ENCODE measurements at regions not wholly inside any gene's neighbourhood (a gene's known extent, or its start where the extent isn't known, plus 50 kb on each side); places are given as distances from the start of the nearest gene placed in this dataset.
A peak's percentile ranks its signal among the peaks of the same experiment; 100 is the strongest.

DNA sequence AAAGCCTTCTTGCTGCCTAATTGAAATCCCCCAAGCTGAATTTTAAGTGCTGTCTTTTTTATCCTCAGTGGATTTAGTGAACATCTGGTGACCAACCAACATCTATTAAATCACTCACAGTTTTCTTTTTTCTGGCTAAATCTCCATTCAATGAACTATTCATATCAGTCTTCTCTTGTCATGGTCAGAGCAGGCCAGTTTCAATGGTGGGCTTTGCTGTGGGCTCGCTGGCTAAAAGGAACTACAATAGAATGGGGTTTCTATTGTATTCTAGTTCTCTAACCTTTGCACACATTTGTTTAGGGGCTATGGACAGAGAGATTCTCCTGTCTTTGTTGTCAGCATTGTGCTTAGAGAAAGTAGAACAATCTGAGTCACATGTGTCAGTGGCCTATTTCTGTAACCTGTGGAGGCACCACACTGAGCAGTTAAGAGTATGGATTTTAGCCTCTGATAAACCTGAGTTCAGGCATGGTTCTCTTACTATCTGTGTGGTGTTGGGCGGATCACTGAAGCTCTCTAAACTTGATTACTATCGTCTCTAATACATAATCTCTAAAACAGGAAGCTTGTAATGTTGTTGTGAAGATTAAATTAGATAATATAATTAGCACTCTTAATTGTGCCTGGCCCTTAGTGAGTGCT lies 94.2 kb upstream of the CADM1 start:
- DNase-seq, result no peak

DNA sequence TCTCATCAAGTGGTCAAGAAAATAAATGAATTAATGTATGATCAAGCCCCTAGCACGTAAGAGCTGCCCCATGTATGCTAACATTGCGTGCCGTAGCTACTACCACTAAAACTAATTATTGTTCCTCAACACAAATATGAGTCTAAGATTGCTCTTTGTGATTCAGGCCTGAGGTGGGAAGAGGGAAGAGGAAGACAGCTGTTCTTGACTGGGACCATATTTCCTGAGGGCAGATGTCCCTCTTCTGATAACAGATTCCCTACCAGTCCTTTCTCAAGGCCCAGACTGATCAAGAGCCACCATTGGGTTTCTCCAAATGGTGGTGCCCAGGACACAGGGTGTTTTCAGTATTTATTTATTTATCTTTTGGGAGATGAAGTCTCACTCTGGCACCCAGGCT lies 87.2 kb upstream of the CADM1 start:
- no peak for DNase-seq

DNA sequence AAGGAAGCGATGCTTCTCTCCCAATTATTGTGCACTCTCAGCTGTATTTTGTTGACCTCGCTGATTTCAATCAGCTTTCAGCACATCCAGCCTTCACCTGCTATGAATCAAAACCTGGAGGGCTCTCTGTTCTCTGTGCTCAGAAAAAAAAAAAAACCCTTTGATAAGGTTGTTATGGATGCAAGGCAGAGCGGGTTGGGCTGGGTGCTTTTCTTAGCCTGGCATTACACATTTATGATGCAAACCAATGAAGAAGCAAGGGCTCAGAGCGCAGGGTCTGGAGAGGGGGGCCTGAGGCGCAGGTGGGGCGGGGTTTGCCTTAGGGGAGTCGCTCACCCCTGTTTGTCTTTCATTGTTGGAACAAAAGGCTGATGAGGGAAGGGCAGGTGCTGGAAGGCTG lies 86.0 kb upstream of the CADM1 start:
- no peak for DNase-seq

DNA sequence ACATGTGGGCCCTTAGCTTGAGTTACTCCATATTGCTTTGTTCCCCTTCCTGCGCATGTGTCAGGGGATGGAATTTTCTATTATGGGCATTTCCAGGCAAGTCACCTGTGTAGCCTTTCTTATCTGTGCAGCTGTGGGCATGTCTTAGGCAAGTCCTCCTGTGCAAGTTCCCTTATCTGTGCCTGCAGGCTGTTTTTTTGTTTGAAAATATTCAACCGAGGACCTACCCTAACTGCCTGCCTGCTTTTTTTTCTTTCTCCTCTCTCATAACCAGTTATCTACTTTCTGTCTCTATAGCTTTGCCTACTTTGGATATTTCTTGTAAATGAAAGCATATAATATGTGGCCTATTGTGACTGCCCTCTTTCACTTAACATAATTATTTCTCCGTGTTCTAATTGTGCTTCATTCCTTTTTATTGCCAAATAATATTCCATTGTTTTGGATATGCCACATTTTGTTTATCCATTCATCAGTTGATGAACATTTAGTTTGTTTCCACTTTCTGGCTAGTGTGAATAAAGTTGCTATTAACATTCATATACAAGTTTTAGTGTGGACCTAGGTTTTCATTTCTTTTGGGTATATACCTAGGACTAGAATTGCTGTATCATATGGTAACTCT lies 83.6 kb upstream of the CADM1 start:
- no peak for DNase-seq

DNA sequence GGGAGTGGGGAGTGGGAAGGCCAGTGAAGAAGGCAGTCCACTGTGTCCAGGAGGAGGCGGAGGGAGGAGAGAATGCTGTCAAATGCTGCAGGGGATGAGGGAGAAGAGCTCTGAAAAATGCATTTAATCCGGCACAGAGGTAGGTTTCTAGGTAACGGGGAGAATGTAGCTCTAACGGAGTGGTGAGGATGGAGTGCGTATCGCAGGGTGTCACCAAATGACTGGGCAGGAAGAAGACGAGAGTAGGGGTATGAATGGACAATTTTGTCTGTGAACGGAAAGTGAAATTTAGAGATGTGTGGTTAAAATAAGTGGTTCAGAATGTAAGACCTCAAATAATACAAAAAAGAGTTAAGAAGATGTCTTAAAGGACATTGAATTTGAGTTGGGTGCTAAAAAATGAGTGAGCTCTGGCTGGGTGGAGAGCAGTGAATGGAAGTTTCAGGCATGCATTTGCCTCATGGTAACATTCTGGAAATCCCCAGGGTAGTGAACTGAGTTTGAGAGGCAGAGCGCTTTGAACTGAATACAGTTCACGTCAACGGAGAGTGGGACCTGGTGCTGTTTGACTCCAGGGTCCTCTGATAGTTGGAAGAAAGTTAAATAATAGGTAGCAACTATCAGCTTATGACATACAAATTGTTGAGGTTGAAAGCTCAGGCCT lies 81.3 kb upstream of the CADM1 start:
- no peak for DNase-seq

DNA sequence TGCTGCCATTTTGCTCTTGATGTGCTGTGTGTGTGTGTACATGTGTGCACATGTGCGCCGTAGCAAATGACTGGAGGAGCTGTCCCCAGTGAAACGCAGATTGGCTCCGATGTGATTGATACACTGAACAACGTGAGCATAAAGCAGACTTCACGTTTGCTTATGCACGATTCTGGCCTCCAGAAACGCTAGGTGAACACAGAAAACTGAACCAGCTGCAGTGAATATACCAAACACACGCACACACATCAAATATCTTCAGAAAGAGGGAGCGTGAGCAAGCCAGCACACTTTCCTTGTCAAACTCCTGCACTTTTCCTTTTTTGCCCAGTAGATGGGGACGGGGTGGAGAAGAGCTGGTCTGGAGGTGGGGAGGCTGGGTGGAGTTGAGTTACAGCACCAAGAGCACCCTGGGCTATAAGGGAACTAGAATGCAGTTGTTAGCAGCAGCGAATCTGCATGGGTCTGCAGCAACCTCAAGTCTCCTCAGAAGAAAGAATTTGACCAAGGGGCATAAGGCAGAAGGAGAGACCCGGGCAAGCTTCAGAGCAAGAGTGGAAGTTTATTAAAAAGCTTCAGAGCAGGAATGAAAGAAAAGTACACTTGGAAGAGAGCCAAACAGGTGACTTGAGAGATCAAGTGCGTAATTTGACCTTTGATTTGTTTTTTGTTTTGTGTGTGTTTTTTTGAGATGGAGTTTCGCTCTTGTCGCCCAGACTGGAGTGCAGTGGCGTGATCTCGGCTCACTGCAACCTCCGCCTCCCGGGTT lies 77.8 kb upstream of the CADM1 start:
- peak; percentile 84 for DNase-seq

DNA sequence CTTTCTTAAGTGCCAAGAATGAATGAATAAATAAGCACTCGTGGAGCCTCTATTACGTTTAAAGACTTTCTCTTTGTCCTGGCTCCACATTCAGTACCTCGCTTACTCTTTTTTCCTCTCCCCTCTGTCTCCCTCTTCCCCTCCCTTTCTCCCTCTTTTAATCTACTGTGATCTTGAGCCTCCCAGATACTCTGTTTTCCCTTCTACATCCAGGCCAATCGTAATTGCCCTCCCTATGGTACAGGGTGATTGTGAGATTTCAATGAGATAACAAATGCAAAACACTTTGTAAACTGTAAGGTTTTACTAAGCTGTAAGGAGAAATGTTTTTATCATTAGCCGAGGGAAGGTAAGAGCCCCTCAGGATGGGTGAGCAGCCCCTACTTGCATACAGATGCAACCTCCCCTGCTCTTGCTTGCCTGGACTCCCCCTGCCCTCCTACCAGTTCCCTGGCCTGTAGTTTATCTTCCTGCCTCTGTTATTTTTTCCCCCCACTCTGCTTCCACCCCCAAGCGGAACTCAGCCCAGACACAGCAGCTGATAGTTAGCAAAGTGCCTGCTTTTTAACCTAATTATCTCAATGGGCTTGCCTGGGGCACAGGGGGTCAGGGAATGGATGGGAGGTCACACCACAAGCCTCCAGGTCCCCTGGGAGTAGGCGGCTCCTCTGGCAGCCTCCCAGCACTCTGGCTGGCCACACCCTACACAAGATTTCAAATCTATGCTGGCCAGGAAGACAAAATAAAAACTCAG lies 76.9 kb upstream of the CADM1 start:
- no peak for DNase-seq

DNA sequence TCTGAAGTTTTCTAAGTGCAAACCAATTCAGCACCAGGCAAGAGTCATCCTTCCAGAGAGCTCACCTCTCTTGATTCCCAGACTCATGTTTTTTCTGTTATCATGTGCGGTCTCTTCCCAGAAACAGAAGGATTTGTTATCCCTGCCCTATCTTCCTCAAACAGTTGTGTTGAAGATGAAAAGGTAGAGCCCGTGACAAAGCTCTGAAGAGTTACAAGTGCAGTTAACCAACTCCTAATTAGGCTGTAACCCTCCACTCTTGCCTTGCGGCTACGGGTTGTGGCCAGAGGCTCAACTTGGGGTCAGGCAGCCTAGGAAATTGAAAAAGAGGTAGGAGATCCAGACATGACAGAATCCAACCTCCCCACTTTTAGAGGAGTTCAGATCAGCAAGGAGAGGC lies 76.2 kb upstream of the CADM1 start:
- DNase-seq, result no peak

DNA sequence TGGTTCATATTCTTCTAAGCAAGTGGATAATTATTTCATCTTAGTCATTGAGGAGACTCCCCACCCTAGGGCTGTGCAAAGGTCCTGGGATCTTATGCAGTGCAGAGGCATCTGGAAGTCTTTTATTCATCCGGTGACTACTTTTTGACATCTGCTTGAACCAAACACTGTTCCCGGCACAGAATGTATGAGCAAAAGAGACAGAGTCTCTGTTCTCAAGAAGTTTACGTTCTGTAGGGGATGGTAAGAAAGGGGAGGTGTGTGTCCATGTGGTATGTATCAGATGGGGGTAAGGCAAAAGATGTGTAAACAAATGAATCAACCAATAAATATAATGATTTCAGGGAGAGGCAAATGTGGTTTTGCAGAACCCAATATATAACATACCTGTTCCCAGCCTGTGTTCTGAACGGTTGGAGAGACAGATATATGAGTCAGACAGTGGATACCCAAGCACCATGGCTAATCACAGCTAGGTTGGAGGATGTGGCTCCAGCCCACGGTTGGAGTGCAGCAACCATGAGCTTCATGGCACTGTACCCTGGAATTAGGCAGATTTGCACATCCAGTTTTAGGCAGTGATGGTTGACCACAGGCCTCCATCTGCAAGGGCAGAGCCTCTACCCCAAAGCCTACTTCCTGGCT lies 75.1 kb upstream of the CADM1 start:
- DNase-seq, result no peak

DNA sequence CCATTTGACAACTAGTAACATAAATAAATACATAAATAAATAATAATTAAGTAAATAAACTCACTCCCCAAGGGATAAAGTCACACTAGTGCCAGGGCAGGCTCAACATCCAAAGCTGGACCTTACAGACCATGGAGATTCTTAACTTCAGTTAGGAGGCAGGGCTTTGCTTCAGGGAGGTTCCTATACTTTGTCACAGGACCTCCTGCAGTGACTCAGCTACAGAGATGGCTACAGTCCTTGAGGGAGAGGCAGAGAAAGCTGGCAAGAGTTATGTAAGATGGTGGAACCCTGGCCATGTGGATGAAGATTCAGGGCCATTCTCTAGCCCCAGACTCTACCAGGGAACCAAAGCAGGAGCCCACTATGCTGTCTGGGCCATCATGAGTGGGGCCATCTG lies 74.1 kb upstream of the CADM1 start:
- no peak for DNase-seq

DNA sequence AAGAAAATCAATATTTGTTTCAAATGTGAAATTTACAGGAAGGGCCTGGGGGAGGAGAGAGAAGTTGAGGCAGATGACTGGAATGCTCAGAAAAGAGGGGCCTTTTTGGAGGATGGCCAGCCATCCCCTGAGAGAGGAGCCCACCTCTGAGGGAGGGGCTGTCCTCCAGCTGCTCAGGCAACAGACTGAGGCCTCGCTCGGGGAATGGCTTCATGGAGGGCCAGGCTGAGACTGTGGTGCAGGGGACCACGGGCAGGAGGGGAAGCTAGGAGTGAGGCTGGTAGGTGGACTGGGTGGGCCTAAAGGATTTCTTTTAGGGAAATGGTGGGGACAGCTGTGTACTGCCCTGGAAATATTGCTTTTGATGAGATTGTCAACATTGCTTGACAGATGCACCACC lies 73.5 kb upstream of the CADM1 start:
- DNase-seq, result no peak

DNA sequence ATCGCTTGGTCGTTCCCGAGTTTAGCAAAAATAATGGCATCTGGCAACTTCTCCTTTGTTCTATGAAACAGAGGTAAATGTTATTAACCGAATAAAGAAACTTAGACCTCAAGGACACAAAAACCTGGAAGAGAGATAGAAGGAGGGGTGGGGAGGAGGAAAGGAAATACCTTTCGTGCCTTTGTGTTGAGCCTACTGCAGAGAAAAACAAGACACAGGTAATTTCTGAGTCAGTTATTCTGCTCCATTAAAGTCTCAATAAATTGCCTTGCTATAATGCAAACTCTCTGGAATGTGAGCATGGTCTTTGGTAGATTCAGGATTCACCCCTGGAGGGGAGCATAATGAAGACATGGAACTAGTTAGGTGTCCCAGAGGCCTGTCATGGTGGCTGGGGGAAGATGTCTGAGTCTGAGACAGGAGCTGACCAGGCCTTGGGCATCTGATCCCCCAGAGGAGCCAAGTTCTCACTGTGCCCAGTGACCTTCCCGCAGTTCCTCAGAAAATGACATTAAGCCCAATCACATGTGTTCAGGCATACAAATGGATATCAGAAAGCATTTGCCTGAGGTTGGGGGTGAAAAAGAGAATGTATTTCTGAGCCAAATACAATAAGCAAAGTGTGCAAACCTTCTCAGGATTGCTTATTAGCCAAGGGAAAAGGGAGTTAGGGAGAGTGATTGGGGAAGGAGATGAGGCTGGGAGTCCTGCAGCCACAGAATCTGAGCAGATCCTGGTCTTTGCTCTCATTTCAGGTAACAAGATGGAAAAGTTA lies 72.6 kb upstream of the CADM1 start:
- no peak for DNase-seq

DNA sequence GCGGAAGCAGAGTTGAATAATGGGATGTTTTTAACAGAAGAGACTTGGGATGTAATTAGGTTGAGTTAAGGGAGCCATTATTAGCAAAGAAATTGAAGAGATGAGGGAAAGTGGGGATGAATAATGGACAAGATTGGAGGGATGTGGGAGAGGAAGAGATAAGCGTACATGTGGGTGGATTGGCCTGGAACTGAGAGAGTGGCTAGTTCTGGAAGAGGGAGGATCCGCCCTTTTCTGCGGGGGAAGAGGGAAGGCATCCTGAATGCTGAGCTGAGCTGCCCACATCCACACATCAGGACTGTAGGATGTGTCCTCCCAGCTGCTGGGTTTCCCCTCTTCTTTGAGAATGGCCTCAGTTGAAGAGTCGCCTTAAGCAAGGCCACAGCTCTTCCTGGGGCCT lies 68.3 kb upstream of the CADM1 start:
- DNase-seq, result no peak

DNA sequence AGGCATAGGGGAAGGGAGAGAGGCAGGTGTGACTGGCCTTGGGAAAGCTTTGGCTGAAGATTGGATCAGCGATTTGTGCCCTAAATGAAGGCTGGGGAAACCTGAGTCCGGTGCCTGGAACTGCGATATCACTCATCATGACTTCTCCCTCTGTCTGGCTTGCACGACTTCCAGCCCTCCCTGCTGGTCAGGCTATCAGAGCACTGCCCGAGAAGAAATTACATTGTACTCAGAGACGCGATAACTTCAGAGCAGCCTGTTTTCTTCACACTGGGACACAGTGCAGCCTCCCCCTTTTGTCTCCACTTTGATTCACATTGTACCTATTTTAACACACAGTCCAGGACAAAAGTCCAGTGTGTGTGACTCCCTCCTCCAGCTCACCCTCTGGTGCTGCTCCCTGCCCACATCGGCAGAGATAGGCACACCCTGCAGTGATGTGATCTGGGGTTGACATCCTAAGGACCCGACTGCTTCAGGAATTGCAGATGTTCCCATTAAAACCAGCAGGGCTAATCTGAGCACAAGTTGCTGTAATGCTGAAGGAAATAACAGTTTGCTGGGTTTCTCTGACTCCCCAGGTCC lies 62.1 kb upstream of the CADM1 start:
- no peak for DNase-seq

DNA sequence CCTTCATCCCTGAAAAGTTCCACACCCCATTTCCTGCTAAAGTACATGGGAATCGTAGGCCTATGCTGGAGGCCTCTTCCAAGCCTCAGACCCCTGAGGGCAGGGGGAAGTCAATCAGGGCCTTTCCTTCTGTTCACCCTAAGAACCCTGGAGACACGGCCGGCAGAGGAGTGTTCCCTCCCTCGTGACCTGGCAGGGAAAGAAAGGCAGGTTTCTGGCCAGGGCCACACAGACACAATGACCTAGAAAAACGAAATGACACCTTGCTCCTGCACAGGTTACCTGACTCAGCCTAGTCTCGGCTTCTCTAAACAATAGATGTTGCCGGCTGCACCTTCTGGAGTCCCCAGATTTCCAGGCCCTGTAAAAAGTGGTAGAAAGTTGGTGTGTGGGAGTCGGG lies 60.6 kb upstream of the CADM1 start:
- DNase-seq, result no peak

DNA sequence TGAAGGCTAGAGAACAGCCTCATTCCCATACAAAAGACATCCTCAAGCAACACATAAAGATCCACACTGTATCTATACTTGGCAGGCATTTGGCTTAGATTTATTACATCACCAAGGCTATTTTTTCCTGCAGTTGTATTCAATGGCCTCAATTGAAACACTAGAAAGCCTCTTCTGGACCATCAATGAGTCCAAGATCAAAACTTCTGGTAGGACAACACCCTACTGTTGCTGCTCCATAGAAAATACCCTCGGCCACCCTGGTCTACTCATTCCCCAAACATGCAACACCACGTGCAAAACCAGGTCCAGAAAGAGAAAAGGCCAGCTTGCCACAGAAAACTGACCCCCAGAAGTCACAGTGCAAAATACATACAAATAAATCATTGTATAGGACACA lies 56.9 kb upstream of the CADM1 start:
- DNase-seq, result no peak

DNA sequence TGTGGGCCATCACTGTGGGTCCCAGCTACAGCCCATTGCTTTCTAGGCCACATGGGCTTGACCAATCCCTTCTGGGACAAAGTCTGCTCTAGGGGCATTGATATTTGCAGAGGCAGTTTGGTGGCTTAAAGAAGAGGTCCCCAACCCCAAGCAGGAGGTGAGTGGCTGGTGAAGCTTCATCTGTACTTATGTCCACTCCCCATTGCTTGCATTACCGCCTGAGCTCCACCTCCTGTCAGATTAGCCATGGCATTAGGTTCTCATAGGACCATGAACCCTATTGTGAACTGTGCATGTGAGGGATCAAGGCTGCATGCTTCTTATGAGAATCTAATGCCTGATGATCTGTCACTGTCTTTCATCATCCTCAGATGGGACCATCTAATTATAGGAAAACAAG lies 54.4 kb upstream of the CADM1 start:
- DNase-seq, result no peak

DNA sequence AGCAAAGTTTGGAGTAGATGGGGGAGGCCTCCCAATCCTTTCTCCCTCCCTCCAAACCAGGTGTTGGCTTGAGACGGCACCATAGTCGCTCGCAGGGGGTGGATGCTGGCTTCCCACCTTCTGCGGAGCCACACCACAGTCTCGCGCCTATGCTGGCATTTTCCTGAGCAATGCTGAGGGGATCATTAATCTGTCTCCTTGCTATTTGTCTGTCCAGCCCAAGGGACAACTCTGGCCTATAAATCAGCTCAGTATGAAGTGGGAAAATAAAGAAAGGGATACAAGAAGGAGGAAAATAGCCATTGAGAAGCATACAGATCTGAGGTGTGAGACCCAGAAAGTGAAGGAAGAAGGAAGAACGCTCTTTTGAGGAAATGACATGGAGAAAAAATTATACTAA lies 53.5 kb upstream of the CADM1 start:
- no peak for DNase-seq

DNA sequence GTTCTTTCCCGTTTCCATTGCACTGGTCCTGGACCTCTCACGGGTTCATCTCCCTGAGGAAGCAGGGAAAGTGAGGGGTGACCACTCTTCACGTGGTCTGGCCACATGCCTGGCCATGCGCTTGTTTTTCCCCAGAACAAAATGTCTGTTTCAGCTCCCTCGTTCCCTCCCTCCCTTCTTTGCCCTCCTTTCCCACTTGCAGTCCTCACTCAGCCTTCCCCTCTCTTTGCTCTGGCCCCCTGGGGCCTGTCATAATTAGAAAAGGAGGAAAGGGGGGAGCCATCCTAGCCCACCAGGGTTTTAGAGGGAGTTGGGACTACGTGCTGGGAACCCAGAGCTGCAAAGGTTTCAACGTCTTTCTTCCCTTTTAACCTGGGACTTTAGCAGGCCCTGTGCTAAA lies 52.8 kb upstream of the CADM1 start:
- DNase-seq, result no peak

DNA sequence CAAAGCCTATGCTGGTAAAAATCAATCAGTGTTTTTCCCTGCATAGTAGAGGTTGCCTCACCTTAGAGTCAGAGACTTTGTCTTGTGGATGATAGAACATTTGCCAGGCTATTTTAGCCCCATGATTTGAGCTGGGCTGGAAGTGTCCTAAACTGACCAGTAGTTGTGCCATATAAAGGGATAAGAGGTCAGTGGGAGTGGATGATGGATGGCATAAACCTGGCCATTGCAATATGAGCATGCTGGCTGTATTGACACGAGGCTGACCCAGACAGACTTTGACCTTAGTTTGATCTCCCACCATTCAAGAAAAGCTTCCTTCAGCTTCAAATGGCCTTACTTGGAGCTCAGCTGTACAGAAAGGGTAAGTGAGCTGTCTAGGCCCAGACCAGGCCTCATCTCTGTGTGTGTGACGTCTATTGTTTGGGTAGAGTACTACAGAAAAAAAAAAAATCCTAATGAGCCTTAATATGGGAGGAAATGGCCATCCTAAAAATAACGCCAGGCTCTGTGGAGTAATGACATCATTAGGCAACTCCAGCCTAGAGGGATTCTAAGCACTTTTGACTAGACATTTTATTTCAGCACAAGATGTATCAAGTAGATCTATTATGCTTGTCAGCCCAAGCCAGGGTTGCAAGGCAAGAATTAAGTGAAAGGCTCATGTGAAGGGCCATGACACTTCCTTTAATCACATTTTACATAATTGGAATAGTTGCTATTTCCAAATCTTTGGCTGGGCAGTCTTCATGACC lies 51.3 kb upstream of the CADM1 start:
- DNase-seq, result no peak
